HepG2 (cell line): ENCODE measurements at regions not wholly inside any gene's neighbourhood (a gene's known extent, or its start where the extent isn't known, plus 50 kb on each side); places are given as distances from the start of the nearest gene placed in this dataset.

Experiments used
- ATAC-seq: fragments of 200-7000 bp; cut with Tn5 transposase; 3 replicates; pipeline ENCODE4 v1.9.1; 2020; ENCODE audit warnings: mild to moderate bottlenecking, moderate library complexity
- BruUV-seq: library from RNA; stranded (reverse); fragments of 400-500 nt; replicated peaks from 2 replicates; lab custom pipeline; 2021; lab: Mats Ljungman, UMichigan
- CTCF ChIA-PET: fragments of 300-600 bp; formaldehyde crosslinking; extraction: SDS; loops from one replicate; lab custom pipeline; 2021; ENCODE audit warnings: low total read pairs, inconsistent platforms, low intra/inter-chr PET ratio; lab: Yijun Ruan, JAX
- POLR2A ChIA-PET: fragments of 350-600 bp; sonication (Branson Sonifier 250); formaldehyde crosslinking; loops from one replicate; lab custom pipeline; 2020; ENCODE audit warnings: antibody characterized with exemption, inconsistent platforms; lab: Yijun Ruan, JAX
- DNase-seq: peaks from one replicate; pipeline ENCODE4 v3.0.0-alpha.2; 2015; ENCODE audit warnings: low spot score
- FAIRE-seq: peaks from 3 replicates; lab custom pipeline; 2011; peaks lifted over from hg19 to GRCh38; lab: Jason Lieb, UNC
- H2AFZ ChIP-seq: one replicate; pipeline ENCODE4 v1.6.1; 2011; ENCODE audit warnings: low read length, inconsistent platforms
- H3K27ac ChIP-seq: fragments of 300-600 bp; 3 replicates; pipeline ENCODE4 v1.8.0; 2011; ENCODE audit warnings: mixed run types, mild to moderate bottlenecking, mixed read lengths, low read length, inconsistent platforms; ENCODE audit not compliant: insufficient read depth; ENCODE audit errors: extremely low read length
- H3K27me3 ChIP-seq, 2 experiments: fragments of 200-600 bp in 1 of 2; 2 replicates in 1 of 2; 3 replicates in 1 of 2; pipeline versions ENCODE4 v1.6.0 to v1.8.0; 2011; ENCODE audit warnings: low read length in 2 of 2, mild to moderate bottlenecking in 2 of 2, moderate library complexity in 2 of 2, inconsistent platforms in 1 of 2; ENCODE audit not compliant: insufficient read depth in 2 of 2, control insufficient read depth in 1 of 2
- H3K36me3 ChIP-seq, 2 experiments: fragments of 200-600 bp in 1 of 2; replicated peaks in 1 of 2; 2 replicates in 1 of 2; 3 replicates in 1 of 2; pipeline versions ENCODE4 v1.5.1 to v1.8.0; 2011; ENCODE audit warnings: low read length in 2 of 2, inconsistent platforms in 1 of 2; ENCODE audit not compliant: insufficient read depth in 2 of 2, control insufficient read depth in 1 of 2
- H3K4me1 ChIP-seq: 2 replicates; pipeline ENCODE4 v1.5.1; 2012; ENCODE audit warnings: low read length, inconsistent platforms; ENCODE audit not compliant: insufficient read depth
- H3K4me2 ChIP-seq: 2 replicates; pipeline ENCODE4 v1.6.0; 2011; ENCODE audit warnings: low read depth, low read length, inconsistent platforms
- H3K4me3 ChIP-seq, 3 experiments: fragments of 200-600 bp in 1 of 3; sonication (generic), shearing (Covaris generic) in 1 of 3; replicated peaks in 1 of 3; 2 replicates each; pipeline ENCODE4 v1.5.1; 2011 to 2016; ENCODE audit warnings: low read length in 3 of 3, inconsistent platforms in 2 of 3, low read depth in 2 of 3, mild to moderate bottlenecking in 2 of 3, control low read depth in 1 of 3, mixed read lengths in 1 of 3; ENCODE audit not compliant: insufficient read depth in 1 of 3
- H3K79me2 ChIP-seq: one replicate; pipeline ENCODE4 v1.6.1; 2011; ENCODE audit warnings: low read length, inconsistent platforms; ENCODE audit not compliant: insufficient read depth
- H3K9ac ChIP-seq: 2 replicates; pipeline ENCODE4 v1.6.0; 2011; ENCODE audit warnings: mild to moderate bottlenecking, low read depth, low read length, inconsistent platforms; ENCODE audit not compliant: insufficient read depth
- H3K9me3 ChIP-seq: 2 replicates; pipeline ENCODE4 v1.5.1; 2012; ENCODE audit warnings: mild to moderate bottlenecking, low read length
- H4K20me1 ChIP-seq: 2 replicates; pipeline ENCODE4 v1.6.0; 2011; ENCODE audit warnings: inconsistent platforms, mild to moderate bottlenecking, low read length, moderate library complexity; ENCODE audit not compliant: insufficient read depth
- GATAD1 ChIP-seq: IDR thresholded peaks from 2 replicates; pipeline ENCODE4 v1.6.1; 2016; ENCODE audit warnings: missing genetic modification reagents, missing compliant biosample characterization
- GATAD2A ChIP-seq: IDR thresholded peaks from 2 replicates; pipeline ENCODE4 v1.6.1; 2016
- JUN ChIP-seq: sonication (generic); formaldehyde crosslinking; IDR thresholded peaks from 2 replicates; pipeline ENCODE4 v1.4.0; 2020; ENCODE audit warnings: mild to moderate bottlenecking, missing genetic modification reagents
- PBX3 ChIP-seq: sonication (generic); formaldehyde crosslinking; IDR thresholded peaks from 2 replicates; pipeline ENCODE4 v1.8.1; 2023; ENCODE audit warnings: missing genetic modification reagents, inconsistent platforms, borderline replicate concordance
- ZBTB21 ChIP-seq: sonication (generic); formaldehyde crosslinking; IDR thresholded peaks from 2 replicates; pipeline ENCODE4 v1.4.0; 2020; ENCODE audit warnings: missing genetic modification reagents
- ZNF776 ChIP-seq: sonication (generic); formaldehyde crosslinking; IDR thresholded peaks from 2 replicates; pipeline ENCODE4 v1.4.0; 2020; ENCODE audit warnings: mild to moderate bottlenecking, missing genetic modification reagents
- ZNF780A ChIP-seq: sonication (generic); formaldehyde crosslinking; IDR thresholded peaks from 2 replicates; pipeline ENCODE4 v1.8.0; 2022; ENCODE audit warnings: mild to moderate bottlenecking, missing genetic modification reagents, moderate library complexity
- WGBS: methylation state at CpG from one replicate; pipeline ENCODE4 v1.1.6; 2017; ENCODE audit warnings: low lambda C conversion rate; 5-methylcytosine and 5-hydroxymethylcytosine counted together
- in situ Hi-C: cut with HindIII; loops from 2 replicates; pipeline ENCODE4 v1.10.0; 2017; ENCODE audit warnings: low pct_unique_long_range_greater_than_20kb; ENCODE audit not compliant: extremely low pct_ligation_motif_present
- intact Hi-C: fragments of 100-400 bp; cut with micrococcal nuclease; formaldehyde crosslinking; loops from one replicate; pipeline ENCODE4 v1.10.0; 2022; ENCODE audit not compliant: unreplicated experiment
- TF ChIP-seq, protein P1 (sequence below): sonication (generic); formaldehyde crosslinking; IDR thresholded peaks from 2 replicates; pipeline ENCODE4 v1.4.0; 2020; ENCODE audit warnings: mild to moderate bottlenecking, missing genetic modification reagents, borderline replicate concordance

DNA sequence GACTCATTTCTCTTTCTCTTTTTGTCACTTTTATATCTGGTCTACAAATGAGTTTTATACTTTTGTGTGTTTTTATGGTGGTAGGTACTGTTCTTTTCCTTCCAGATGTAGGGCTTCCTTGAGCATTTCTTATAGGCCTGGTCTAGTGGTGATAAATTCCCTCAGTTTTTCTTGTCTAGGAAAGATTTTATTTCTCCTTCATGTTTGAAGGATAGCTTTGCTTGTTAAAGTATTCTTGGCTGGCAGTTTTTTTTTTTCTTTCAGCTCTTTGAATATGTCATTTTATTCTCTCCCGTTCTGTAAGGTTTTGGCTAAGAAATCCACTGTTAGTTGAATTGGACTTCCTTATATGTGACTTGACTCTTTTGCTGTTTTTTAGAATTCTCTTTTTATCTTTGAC lies 292.7 kb downstream of the RPS24 start (continued):
- no peak for TF ChIP-seq PBX3 (CRISPR knock-in tag)

GRCh38 chr10:78327778-78328591 lies 294.3 kb downstream of the RPS24 start:
- no peaks in the 10 kb centered on the region for H3K36me3 ChIP-seq
- no peaks in the 10 kb centered on the region for H4K20me1 ChIP-seq
- no peak overlapping the region for H3K9ac ChIP-seq
- intact Hi-C loops, result no loop called here
- no peaks in the 10 kb centered on the region for H3K4me1 ChIP-seq
- WGBS, result 2% methylated on average over 4 of the region's 4 CpGs
- no peak for ATAC-seq
- in situ Hi-C loops, result no loop called here
- FAIRE-seq, result no peak
- H3K4me2 ChIP-seq, result no peak overlapping the region
- H3K4me3 ChIP-seq, result no peak overlapping the region
- H3K79me2 ChIP-seq, result no peaks in the 10 kb centered on the region
- DNase-seq, result no peak
- ChIA-PET POLR2A (no interaction called here), CTCF (no interaction called here)
- no peak for TF ChIP-seq ZNF776 (CRISPR knock-in tag)
- no peak for TF ChIP-seq ZNF780A (CRISPR knock-in tag)
- TF ChIP-seq JUN (CRISPR knock-in tag), result no peak
- TF ChIP-seq, protein P1, sequence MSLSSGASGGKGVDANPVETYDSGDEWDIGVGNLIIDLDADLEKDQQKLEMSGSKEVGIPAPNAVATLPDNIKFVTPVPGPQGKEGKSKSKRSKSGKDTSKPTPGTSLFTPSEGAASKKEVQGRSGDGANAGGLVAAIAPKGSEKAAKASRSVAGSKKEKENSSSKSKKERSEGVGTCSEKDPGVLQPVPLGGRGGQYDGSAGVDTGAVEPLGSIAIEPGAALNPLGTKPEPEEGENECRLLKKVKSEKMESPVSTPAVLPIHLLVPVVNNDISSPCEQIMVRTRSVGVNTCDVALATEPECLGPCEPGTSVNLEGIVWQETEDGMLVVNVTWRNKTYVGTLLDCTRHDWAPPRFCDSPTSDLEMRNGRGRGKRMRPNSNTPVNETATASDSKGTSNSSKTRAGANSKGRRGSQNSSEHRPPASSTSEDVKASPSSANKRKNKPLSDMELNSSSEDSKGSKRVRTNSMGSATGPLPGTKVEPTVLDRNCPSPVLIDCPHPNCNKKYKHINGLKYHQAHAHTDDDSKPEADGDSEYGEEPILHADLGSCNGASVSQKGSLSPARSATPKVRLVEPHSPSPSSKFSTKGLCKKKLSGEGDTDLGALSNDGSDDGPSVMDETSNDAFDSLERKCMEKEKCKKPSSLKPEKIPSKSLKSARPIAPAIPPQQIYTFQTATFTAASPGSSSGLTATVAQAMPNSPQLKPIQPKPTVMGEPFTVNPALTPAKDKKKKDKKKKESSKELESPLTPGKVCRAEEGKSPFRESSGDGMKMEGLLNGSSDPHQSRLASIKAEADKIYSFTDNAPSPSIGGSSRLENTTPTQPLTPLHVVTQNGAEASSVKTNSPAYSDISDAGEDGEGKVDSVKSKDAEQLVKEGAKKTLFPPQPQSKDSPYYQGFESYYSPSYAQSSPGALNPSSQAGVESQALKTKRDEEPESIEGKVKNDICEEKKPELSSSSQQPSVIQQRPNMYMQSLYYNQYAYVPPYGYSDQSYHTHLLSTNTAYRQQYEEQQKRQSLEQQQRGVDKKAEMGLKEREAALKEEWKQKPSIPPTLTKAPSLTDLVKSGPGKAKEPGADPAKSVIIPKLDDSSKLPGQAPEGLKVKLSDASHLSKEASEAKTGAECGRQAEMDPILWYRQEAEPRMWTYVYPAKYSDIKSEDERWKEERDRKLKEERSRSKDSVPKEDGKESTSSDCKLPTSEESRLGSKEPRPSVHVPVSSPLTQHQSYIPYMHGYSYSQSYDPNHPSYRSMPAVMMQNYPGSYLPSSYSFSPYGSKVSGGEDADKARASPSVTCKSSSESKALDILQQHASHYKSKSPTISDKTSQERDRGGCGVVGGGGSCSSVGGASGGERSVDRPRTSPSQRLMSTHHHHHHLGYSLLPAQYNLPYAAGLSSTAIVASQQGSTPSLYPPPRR, result no peak
- no peak for TF ChIP-seq ZBTB21 (CRISPR knock-in tag)
- no peak for TF ChIP-seq GATAD2A (CRISPR knock-in tag)
- no peak for TF ChIP-seq GATAD1
- H3K9me3 ChIP-seq, result peaks cover 21% of the 10 kb centered on the region
- H3K27me3 ChIP-seq, result peaks cover 0 to 3% of the 10 kb centered on the region in 2 experiments; a peak in 2 of 5 replicates
- BruUV-seq, result no TSS peak
- no peak overlapping the region for H3K27ac ChIP-seq
- no peak overlapping the region for H2AFZ ChIP-seq
